NCI-H187 treated with DMSO at 0.1 percent for 48 hours (cell line): ENCODE measurements at regions not wholly inside any gene's neighbourhood (a gene's known extent, or its start where the extent isn't known, plus 50 kb on each side); places are given as distances from the start of the nearest gene placed in this dataset.

Experiments
- DNase-seq: peaks from one replicate; lab custom pipeline; 2025; lab: John Stamatoyannopoulos, UW

GRCh38 chr2:223226264-223226663 is 174.3 kb downstream of the KCNE4 start:
- no peak for DNase-seq

DNA sequence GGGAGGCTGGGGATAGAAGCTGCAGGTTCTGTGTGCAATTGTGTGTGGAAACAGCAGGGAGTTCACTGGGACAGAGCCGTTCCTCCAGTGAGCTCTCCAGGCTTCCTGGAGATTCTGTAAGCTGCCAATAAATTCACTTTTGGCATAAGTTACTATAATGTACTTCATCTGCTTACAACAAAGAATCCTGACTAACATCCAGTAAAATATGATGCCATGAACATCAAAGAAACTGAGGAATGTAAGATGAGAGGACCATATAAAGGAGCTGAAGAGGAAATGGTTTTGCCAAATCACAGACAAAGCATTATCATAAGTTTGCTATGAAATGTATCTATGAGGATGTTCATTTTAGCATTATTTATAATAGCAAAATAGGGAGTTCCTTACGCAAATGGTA is 175.3 kb downstream of the KCNE4 start:
- DNase-seq, result no peak

DNA sequence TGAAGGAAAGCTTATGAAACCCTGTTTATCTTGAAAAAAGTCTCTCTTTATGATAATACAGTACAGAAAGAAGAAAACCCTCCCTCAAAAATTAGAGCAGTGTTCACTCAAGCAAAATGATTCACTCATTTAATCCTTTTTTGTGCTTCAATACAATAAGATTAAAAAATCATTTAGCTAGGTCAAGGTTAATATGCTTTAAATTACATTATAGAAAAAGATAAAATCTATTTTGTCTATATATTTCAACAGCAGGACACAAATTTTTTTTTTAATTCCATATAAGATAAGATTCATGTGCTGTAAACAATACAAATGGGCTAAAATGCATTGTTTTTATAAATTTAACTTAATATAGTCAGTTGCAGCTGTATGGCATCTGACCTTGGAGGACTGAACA is 176.9 kb downstream of the KCNE4 start:
- no peak for DNase-seq

DNA sequence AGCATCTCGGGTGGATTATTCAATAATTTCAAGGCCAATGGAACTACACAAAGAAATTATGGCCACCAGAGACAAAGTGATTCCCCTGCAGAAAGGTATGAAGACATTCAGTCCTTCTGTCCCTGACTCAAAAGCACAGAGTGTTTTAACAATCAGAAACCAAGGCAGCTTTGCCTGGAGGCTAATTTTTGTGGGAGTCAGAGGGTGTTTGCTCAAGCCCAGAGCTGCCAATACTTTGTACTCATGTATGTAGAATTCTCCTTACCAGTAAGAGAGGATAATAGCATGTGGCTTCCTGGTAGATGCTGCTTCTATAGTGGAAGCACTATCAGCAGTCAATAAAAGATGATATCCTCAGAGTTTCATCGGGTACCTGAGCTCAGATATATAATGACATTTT is 178.4 kb downstream of the KCNE4 start:
- DNase-seq, result no peak

DNA sequence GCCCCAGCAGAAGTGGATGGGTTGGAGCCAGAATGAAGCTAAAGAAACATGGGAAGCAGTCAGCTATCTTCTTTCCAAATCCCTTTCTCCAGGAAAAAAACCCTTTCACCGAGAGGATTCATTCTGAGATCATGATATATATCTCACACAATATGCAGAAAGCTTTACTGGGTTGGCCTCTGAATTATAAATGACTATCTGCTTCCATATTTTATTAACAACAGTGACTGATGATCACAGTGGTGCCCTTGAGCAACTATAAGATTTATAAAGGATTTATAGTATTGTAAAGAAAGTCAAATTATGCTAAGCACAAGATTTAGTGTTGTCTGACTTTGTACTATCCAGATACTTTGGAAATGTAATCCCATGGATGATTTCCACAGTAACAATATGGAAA is 180.3 kb downstream of the KCNE4 start:
- DNase-seq, result no peak

DNA sequence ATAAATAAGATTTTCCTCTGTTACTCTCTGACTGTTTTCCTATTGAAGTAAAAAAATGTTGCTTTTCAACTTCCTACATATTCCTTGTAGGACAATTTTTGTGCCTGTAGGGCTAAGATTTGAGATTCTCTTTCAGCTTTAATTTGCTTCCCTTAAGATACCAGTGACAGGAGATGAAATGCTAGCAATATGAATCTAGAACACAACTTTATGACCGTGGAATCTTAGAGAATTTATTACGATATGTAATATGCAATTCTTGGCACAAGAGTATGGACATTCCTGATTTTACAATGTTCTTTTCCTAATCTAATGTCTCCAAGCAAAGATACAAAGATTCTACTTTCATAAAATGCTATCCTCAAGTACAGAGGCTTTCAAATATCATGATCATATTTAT is 180.9 kb downstream of the KCNE4 start:
- no peak for DNase-seq

- DNase-seq, result no peak
Observed at GRCh38 chr2:223235986-223236385, 184.0 kb downstream of the KCNE4 start.

- DNase-seq, result no peak
Observed at GRCh38 chr2:223238301-223238700, 186.3 kb downstream of the KCNE4 start.

GRCh38 chr2:223243233-223243632 is 191.2 kb downstream of the KCNE4 start:
- DNase-seq, result no peak

DNA sequence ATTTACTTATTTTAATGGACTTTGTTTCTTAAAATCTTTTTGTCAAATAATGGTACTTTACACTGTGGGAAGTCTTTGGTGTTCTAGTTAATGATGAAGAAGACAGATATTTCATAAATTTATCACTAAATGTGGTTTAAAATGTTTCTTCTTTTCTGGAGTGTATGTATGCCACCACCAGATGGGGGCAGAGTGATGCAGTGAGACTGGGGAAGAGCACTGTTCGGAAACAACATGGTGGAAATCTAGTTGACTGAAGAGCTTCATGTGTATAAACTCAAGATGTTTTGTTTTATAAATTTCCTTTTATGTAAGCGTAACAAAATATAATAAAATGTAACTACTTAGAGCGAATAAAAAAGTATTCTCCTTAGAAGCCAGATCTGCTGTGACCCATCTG is 195.1 kb downstream of the KCNE4 start:
- peak; percentile 1 for DNase-seq

- no peak for DNase-seq
Observed at GRCh38 chr2:223251656-223252229, 199.8 kb downstream of the KCNE4 start.

DNA sequence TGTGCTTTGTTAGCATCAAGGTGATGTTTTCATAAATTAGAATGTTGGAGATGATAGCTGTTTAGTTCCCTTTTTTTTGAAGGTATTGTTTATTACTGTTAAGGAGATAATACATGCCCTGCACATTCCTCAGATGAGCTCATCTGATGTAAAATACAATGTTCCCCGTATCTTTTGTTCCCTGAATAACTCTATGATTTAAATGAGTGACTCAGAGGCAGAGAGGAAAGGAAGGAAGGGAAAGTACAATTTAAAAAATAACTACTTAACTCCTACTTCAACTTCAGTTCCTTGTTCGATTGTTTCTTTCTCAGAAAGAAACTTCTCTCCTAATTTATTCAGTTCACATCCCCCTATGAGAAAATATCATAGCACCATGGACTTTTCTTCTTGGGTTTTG is 208.7 kb downstream of the KCNE4 start:
- DNase-seq, result no peak

GRCh38 chr2:223262946-223263345 is 211.0 kb downstream of the KCNE4 start:
- DNase-seq, result no peak

- no peak for DNase-seq
Observed at GRCh38 chr2:223264541-223265193, 212.7 kb downstream of the KCNE4 start.

GRCh38 chr2:223267160-223267951 is 215.4 kb downstream of the KCNE4 start:
- no peak for DNase-seq

GRCh38 chr2:223269386-223269785 is 217.4 kb downstream of the KCNE4 start:
- no peak for DNase-seq

- DNase-seq, result no peak
Observed at GRCh38 chr2:223270548-223270947, 218.6 kb downstream of the KCNE4 start.

- DNase-seq, result no peak
Observed at GRCh38 chr2:223273995-223274394, 222.0 kb downstream of the KCNE4 start.

DNA sequence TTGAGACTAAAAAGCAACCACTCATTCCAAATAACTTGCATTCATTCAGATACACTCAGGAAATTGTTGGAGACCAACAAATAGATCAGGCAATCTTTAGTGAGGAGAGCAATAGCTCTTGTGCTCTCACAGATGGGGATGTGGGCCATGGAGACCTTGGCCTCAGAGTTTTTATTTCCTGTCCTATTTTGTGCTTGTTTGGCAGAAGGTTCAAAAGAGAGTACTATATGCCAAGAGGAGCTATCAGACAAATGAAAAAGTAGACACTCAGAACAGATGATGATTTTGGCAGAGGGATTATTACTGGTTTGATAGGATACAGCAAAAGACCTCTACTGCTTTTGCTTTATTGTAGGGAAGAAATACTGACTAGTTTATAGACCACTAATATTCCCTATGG is 230.2 kb downstream of the KCNE4 start:
- no peak for DNase-seq

DNA sequence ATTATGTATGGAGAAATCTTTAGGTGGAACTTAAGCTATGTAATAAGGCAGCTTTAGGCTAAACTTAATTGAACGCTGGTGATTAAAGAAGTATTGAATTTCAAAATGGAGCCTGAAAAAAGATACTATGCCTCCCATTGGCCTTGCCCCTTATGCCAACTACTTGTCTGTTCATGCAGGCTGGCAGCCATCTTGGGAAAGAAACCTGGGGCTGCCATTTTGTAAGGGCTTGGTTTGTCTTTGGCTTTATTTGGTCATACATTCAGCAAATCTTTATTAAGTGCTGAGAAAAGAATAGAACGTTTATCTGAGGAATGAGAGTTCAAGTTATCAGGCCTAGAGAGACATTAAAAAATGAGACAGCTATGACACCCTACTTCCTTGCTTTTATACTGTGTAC is 231.3 kb downstream of the KCNE4 start:
- no peak for DNase-seq

- no peak for DNase-seq
Observed at GRCh38 chr2:223283771-223284170, 231.8 kb downstream of the KCNE4 start.

GRCh38 chr2:223285370-223286265 is 233.6 kb downstream of the KCNE4 start:
- DNase-seq, result no peak
